SU-DHL-6 (cell line): ENCODE measurements at regions not wholly inside any gene's neighbourhood (a gene's known extent, or its start where the extent isn't known, plus 50 kb on each side); places are given as distances from the start of the nearest gene placed in this dataset.
"Not testable (repeated sequence)": the region's sequence is repeated elsewhere in the genome, so short reads cannot be mapped to it uniquely, and the experiment has no call there.

ENCODE experiments used
- H2AFZ ChIP-seq: fragments of 200-600 bp; sonication (generic); 2 replicates; pipeline ENCODE4 v1.6.1; 2014; ENCODE audit warnings: low read depth, mild to moderate bottlenecking, moderate library complexity, mixed read lengths, antibody characterized with exemption, low read length; ENCODE audit not compliant: severe bottlenecking
- H3F3A ChIP-seq: fragments of 200-600 bp; shearing (Covaris generic); 2 replicates; pipeline ENCODE4 v1.6.0; 2016; ENCODE audit warnings: antibody characterized with exemption, mild to moderate bottlenecking; ENCODE audit not compliant: insufficient read depth
- H3K27ac ChIP-seq: fragments of 200-600 bp; sonication (generic); 2 replicates; pipeline ENCODE4 v1.5.1; 2016; ENCODE audit warnings: low read depth, mild to moderate bottlenecking, low read length, moderate library complexity, mixed read lengths
- H3K27me3 ChIP-seq: fragments of 200-600 bp; sonication (generic), shearing (Covaris generic); 2 replicates; pipeline ENCODE4 v1.6.0; 2014; ENCODE audit warnings: mild to moderate bottlenecking, low read length
- H3K36me3 ChIP-seq: fragments of 200-600 bp; sonication (generic); 2 replicates; pipeline ENCODE4 v1.6.1; 2014; ENCODE audit warnings: mild to moderate bottlenecking, low read length, mixed read lengths
- H3K4me2 ChIP-seq: fragments of 300-600, 200-600 bp; shearing (Covaris generic), sonication (generic); 2 replicates; pipeline ENCODE4 v1.6.0; 2014; ENCODE audit warnings: low read length, low read depth, mild to moderate bottlenecking; ENCODE audit not compliant: poor library complexity, severe bottlenecking
- H3K4me3 ChIP-seq: fragments of 200-600 bp; sonication (generic); 2 replicates; pipeline ENCODE4 v1.5.1; 2014; ENCODE audit warnings: antibody characterized with exemption, low read length, mild to moderate bottlenecking, mixed read lengths; ENCODE audit not compliant: insufficient read depth, poor library complexity, severe bottlenecking
- H3K79me2 ChIP-seq: fragments of 200-600 bp; sonication (generic); 2 replicates; pipeline ENCODE4 v1.6.1; 2014; ENCODE audit warnings: mild to moderate bottlenecking, low read length, moderate library complexity; ENCODE audit not compliant: insufficient read depth
- H3K9ac ChIP-seq: fragments of 200-600 bp; sonication (generic); 2 replicates; pipeline ENCODE4 v1.7.0; 2014; ENCODE audit warnings: mild to moderate bottlenecking, low read length
- H3K9me2 ChIP-seq: fragments of 200-600 bp; sonication (generic); replicated peaks from 2 replicates; pipeline ENCODE4 v1.6.1; 2014; ENCODE audit warnings: low read length; ENCODE audit not compliant: insufficient read depth
- H3K9me3 ChIP-seq: fragments of 200-600 bp; sonication (generic); 2 replicates; pipeline ENCODE4 v1.6.1; 2014; ENCODE audit warnings: low read length, mixed read lengths; ENCODE audit not compliant: insufficient read depth
- H4K20me1 ChIP-seq: fragments of 200-600 bp; sonication (generic); 2 replicates; pipeline ENCODE4 v1.6.1; 2014; ENCODE audit warnings: low read depth, mild to moderate bottlenecking, antibody characterized with exemption, low read length, moderate library complexity, mixed read lengths
- EZH2phosphoT487 ChIP-seq: fragments of 200-600 bp; sonication (generic), shearing (Covaris generic); conservative IDR thresholded peaks from 2 replicates; pipeline ENCODE4 v1.6.1; 2018; ENCODE audit warnings: mild to moderate bottlenecking, antibody characterized with exemption, low read length, moderate library complexity, mixed read lengths
- TF ChIP-seq, protein P1 (sequence below): fragments of 200-600 bp; sonication (generic); IDR thresholded peaks from one replicate; pipeline ENCODE4 v1.5.1; 2017; ENCODE audit warnings: antibody characterized with exemption, mild to moderate bottlenecking, low read length, moderate library complexity; ENCODE audit not compliant: insufficient read depth, poor library complexity, severe bottlenecking

DNA sequence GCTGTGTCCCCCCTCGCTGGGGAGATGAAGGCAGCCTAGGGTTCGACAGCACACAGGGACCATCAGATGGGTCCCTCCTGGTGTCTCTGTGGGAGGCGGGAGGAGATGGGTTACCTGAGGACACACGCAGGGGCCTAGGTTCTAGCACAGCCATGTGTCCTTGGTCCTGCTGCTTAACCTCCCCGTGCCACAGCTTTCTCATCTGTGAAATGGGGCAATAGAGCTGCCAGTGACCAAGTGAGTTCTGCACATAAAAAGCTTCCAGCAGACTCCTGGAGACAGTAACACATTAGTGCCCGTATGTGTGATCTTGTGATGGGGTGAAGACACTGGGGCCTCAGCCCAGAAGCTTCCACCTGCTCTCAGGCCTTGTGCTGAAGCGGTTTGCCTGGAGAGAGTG, 96.0 kb upstream of the GSE1 start:
- TF ChIP-seq, protein P1, sequence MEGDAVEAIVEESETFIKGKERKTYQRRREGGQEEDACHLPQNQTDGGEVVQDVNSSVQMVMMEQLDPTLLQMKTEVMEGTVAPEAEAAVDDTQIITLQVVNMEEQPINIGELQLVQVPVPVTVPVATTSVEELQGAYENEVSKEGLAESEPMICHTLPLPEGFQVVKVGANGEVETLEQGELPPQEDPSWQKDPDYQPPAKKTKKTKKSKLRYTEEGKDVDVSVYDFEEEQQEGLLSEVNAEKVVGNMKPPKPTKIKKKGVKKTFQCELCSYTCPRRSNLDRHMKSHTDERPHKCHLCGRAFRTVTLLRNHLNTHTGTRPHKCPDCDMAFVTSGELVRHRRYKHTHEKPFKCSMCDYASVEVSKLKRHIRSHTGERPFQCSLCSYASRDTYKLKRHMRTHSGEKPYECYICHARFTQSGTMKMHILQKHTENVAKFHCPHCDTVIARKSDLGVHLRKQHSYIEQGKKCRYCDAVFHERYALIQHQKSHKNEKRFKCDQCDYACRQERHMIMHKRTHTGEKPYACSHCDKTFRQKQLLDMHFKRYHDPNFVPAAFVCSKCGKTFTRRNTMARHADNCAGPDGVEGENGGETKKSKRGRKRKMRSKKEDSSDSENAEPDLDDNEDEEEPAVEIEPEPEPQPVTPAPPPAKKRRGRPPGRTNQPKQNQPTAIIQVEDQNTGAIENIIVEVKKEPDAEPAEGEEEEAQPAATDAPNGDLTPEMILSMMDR: no peak
- TF ChIP-seq EZH2phosphoT487: no peak
- Histone ChIP-seq H3K27ac (no peak overlapping the region), H3K79me2 (no peaks in the 10 kb centered on the region), H3K36me3 (no peaks in the 10 kb centered on the region), H3K4me3 (no peak overlapping the region), H3K9me3 (no peaks in the 10 kb centered on the region), H3K9ac (no peak overlapping the region), H3K9me2 (no peaks in the 10 kb centered on the region), H3K27me3 (no peaks in the 10 kb centered on the region), H3K4me2 (no peak overlapping the region), H3F3A (no peaks in the 10 kb centered on the region), H4K20me1 (no peaks in the 10 kb centered on the region), H2AFZ (no peak overlapping the region)

- Histone ChIP-seq H3K27me3 (no peaks in the 10 kb centered on the region), H3F3A (no peaks in the 10 kb centered on the region)
Observed at GRCh38 chr16:85517563-85518179, 95.5 kb upstream of the GSE1 start.

DNA sequence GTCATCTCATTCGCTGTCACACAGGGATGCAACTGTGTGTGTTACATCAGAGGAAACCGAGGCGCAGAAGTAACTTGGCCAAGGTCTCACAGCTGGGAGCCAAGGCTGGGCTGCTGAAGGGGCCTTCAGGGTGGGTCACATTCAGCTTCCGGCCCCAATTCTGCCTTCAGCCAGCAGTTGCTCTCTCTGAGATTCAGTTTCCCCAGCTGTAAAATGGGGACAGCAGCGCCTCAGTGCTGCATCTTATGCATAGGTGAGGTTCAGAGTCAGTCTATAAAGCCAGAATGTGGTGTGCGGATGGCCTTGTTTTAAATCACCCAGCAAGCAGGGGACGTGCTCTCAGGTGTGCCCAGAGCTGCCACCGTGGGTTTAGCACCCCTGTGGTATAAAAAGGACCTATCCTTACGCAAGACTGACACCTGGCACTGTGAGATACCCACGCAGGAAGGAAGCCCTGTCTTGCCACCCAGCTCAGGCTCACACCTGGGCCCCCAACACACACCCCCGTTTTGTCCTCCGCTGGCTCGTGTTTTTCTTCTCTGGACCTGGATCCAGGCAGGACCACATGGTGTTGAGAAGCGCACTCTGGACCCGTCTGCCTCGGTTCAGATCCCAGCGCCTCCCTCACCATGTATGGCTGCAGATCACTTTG, 94.6 kb upstream of the GSE1 start:
- Histone ChIP-seq H3K36me3 (no peaks in the 10 kb centered on the region), H3K9me3 (no peaks in the 10 kb centered on the region), H3K79me2 (no peaks in the 10 kb centered on the region), H4K20me1 (no peaks in the 10 kb centered on the region), H3K4me3 (no peak overlapping the region), H2AFZ (no peak overlapping the region), H3K27me3 (no peaks in the 10 kb centered on the region), H3K27ac (no peak overlapping the region), H3K9me2 (no peaks in the 10 kb centered on the region), H3F3A (no peaks in the 10 kb centered on the region), H3K4me2 (no peak overlapping the region), H3K9ac (no peak overlapping the region)
- TF ChIP-seq, protein P1: no peak
- no peak for TF ChIP-seq EZH2phosphoT487

More at GRCh38 chr16:85517563-85518179, 95.5 kb upstream of the GSE1 start:
- no peak overlapping the region for H2AFZ ChIP-seq
- no peaks in the 10 kb centered on the region for H3K9me3 ChIP-seq
- no peaks in the 10 kb centered on the region for H3K79me2 ChIP-seq
- TF ChIP-seq, protein P1: no peak
- no peak for TF ChIP-seq EZH2phosphoT487
- H4K20me1 ChIP-seq: no peaks in the 10 kb centered on the region
- no peak overlapping the region for H3K4me3 ChIP-seq
- H3K9ac ChIP-seq: no peak overlapping the region
- no peak overlapping the region for H3K27ac ChIP-seq
- no peak overlapping the region for H3K4me2 ChIP-seq
- no peaks in the 10 kb centered on the region for H3K9me2 ChIP-seq
- no peaks in the 10 kb centered on the region for H3K36me3 ChIP-seq

DNA sequence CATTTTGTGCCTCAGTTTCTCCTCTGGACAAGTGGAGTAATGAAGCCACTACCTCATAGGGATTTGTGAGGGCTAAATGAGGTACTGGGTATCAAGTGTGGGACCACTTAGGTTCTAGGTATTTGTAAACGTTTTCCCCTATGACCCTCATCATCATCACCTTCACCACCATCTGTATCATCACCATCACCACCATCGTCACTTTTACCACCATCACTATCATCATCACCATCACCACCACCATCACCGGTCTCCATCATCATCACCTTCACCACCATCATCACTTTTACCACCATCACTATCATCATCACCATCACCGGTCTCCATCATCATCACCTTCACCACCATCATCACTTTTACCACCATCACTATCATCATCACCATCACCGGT, 94.1 kb upstream of the GSE1 start:
- H3K27me3 ChIP-seq, H3K79me2 ChIP-seq, H3K4me3 ChIP-seq, H3K27ac ChIP-seq, H3K9me3 ChIP-seq, H4K20me1 ChIP-seq, H3F3A ChIP-seq, H3K9me2 ChIP-seq, H3K4me2 ChIP-seq, H3K36me3 ChIP-seq, H2AFZ ChIP-seq, H3K9ac ChIP-seq: not testable (repeated sequence)
